GM12873 (cell line): ENCODE measurements at regions not wholly inside any gene's neighbourhood (a gene's known extent, or its start where the extent isn't known, plus 50 kb on each side); places are given as distances from the start of the nearest gene placed in this dataset.

Source experiments
- CTCF ChIP-seq: IDR thresholded peaks from 2 replicates; pipeline ENCODE4 v1.5.1; 2012; ENCODE audit warnings: low read depth, mild to moderate bottlenecking, moderate library complexity, low read length, control low read depth; ENCODE audit not compliant: insufficient read depth; ENCODE audit errors: missing control alignments

GRCh38 chr14:88995437-88996198 is 171.2 kb downstream of the TTC8 start:
- no peak for TF ChIP-seq CTCF

- TF ChIP-seq CTCF = no peak
Observed at GRCh38 chr14:88998027-88998426, 173.6 kb downstream of the TTC8 start.

- no peak for TF ChIP-seq CTCF
Observed at GRCh38 chr14:88999137-88999536, 174.7 kb downstream of the TTC8 start.

GRCh38 chr14:89000007-89000942 is 175.8 kb downstream of the TTC8 start:
- TF ChIP-seq CTCF = no peak

GRCh38 chr14:89004166-89004565 is 179.7 kb downstream of the TTC8 start:
- no peak for TF ChIP-seq CTCF

- no peak for TF ChIP-seq CTCF
Observed at GRCh38 chr14:89007906-89008305, 183.5 kb downstream of the TTC8 start.
